HEK293 (cell line): ENCODE measurements at regions not wholly inside any gene's neighbourhood (a gene's known extent, or its start where the extent isn't known, plus 50 kb on each side); places are given as distances from the start of the nearest gene placed in this dataset.

Experiments used
- CTCF ChIA-PET: fragments of 350-600 bp; formaldehyde crosslinking; extraction: SDS; loops from one replicate; lab custom pipeline; 2021; ENCODE audit warnings: antibody characterized with exemption; lab: Yijun Ruan, JAX
- POLR2A ChIA-PET: fragments of 300-600 bp; formaldehyde crosslinking; extraction: SDS; loops from one replicate; lab custom pipeline; 2020; ENCODE audit warnings: antibody characterized with exemption, inconsistent platforms; lab: Yijun Ruan, JAX
- H3K27ac ChIP-seq: fragments of 200-500 bp; sonication (Bioruptor generic); 2 replicates; pipeline ENCODE4 v1.5.1; 2014; ENCODE audit warnings: low read depth, low read length, control low read depth, inconsistent platforms; ENCODE audit errors: extremely low read depth
- H3K36me3 ChIP-seq, 2 experiments: fragments of 200-500 bp in 1 of 2; sonication (Bioruptor generic) in 1 of 2; 1 replicate in 1 of 2; 2 replicates in 1 of 2; pipeline ENCODE4 v1.5.1; 2014 to 2017; ENCODE audit warnings: inconsistent platforms in 2 of 2, low read length in 2 of 2; ENCODE audit not compliant: control insufficient read depth in 2 of 2, insufficient read depth in 1 of 2
- H3K4me1 ChIP-seq: fragments of 200-500 bp; sonication (Bioruptor generic); 2 replicates; pipeline ENCODE4 v1.5.1; 2014; ENCODE audit warnings: mild to moderate bottlenecking, low read length, inconsistent platforms; ENCODE audit not compliant: control insufficient read depth, insufficient read depth
- H3K4me3 ChIP-seq: 2 replicates; pipeline ENCODE4 v1.5.1; 2011; ENCODE audit warnings: low read depth, mild to moderate bottlenecking, control low read depth, low read length, moderate library complexity
- H3K9me3 ChIP-seq: fragments of 200-500 bp; sonication (Bioruptor generic); 2 replicates; pipeline ENCODE4 v1.5.1; 2014; ENCODE audit warnings: low read depth, low read length, inconsistent platforms; ENCODE audit not compliant: control insufficient read depth, insufficient read depth
- EGR2 ChIP-seq: fragments of 450-650 bp; formaldehyde crosslinking; IDR thresholded peaks from 2 replicates; pipeline ENCODE4 v1.5.1; 2016; ENCODE audit warnings: low read depth, missing biosample characterization, missing genetic modification characterization
- GLIS1 ChIP-seq: fragments of 450-650 bp; formaldehyde crosslinking; IDR thresholded peaks from 2 replicates; pipeline ENCODE4 v1.5.1; 2016; ENCODE audit warnings: missing biosample characterization, missing genetic modification characterization
- MZF1 ChIP-seq: fragments of 450-650 bp; formaldehyde crosslinking; IDR thresholded peaks from 2 replicates; pipeline ENCODE4 v1.5.1; 2017; ENCODE audit warnings: missing biosample characterization, missing genetic modification characterization, borderline replicate concordance
- ZNF223 ChIP-seq: fragments of 450-650 bp; formaldehyde crosslinking; IDR thresholded peaks from 2 replicates; pipeline ENCODE4 v1.5.1; 2016; ENCODE audit warnings: missing biosample characterization, missing genetic modification characterization
- ZNF24 ChIP-seq: fragments of 450-650 bp; formaldehyde crosslinking; IDR thresholded peaks from 2 replicates; pipeline ENCODE4 v1.5.1; 2016; ENCODE audit warnings: missing biosample characterization, missing genetic modification characterization
- ZNF274 ChIP-seq, 2 experiments: fragments of 200-500 bp in 1 of 2; fragments of 450-650 bp in 1 of 2; sonication (Bioruptor generic) in 1 of 2; formaldehyde crosslinking in 1 of 2; IDR thresholded peaks; 2 replicates each; pipeline versions ENCODE4 v1.5.1 to v1.6.1; 2014 to 2016; ENCODE audit warnings: borderline replicate concordance in 1 of 2, inconsistent platforms in 1 of 2, low read length in 1 of 2, missing biosample characterization in 1 of 2, missing genetic modification characterization in 1 of 2
- ZNF416 ChIP-seq: fragments of 450-650 bp; formaldehyde crosslinking; IDR thresholded peaks from 2 replicates; pipeline ENCODE4 v1.5.1; 2016; ENCODE audit warnings: missing biosample characterization, missing genetic modification characterization
- ZNF423 ChIP-seq: fragments of 450-650 bp; formaldehyde crosslinking; IDR thresholded peaks from 2 replicates; pipeline ENCODE4 v1.5.1; 2016; ENCODE audit warnings: missing biosample characterization, missing genetic modification characterization
- ZNF514 ChIP-seq: fragments of 450-650 bp; formaldehyde crosslinking; IDR thresholded peaks from 2 replicates; pipeline ENCODE4 v1.5.1; 2016; ENCODE audit warnings: missing biosample characterization, missing genetic modification characterization
- ZNF560 ChIP-seq: fragments of 450-650 bp; formaldehyde crosslinking; IDR thresholded peaks from 2 replicates; pipeline ENCODE4 v1.5.1; 2017; ENCODE audit warnings: missing biosample characterization, missing genetic modification characterization, borderline replicate concordance
- ZNF677 ChIP-seq: fragments of 450-650 bp; IDR thresholded peaks from 2 replicates; pipeline ENCODE4 v1.5.0; 2018; ENCODE audit warnings: missing biosample characterization, mild to moderate bottlenecking, missing genetic modification characterization, moderate library complexity
- ZNF785 ChIP-seq: fragments of 450-650 bp; formaldehyde crosslinking; IDR thresholded peaks from 2 replicates; pipeline ENCODE4 v1.5.1; 2016; ENCODE audit warnings: missing biosample characterization, missing genetic modification characterization
- TF ChIP-seq, protein P1 (sequence below): fragments of 450-650 bp; formaldehyde crosslinking; IDR thresholded peaks from 2 replicates; pipeline ENCODE4 v1.5.1; 2017; ENCODE audit warnings: missing biosample characterization, missing genetic modification characterization
- TF ChIP-seq, protein P2 (sequence below): fragments of 450-650 bp; formaldehyde crosslinking; IDR thresholded peaks from 2 replicates; pipeline ENCODE4 v1.5.1; 2016; ENCODE audit warnings: missing biosample characterization, missing genetic modification characterization
- TF ChIP-seq, protein P3 (sequence below): fragments of 450-650 bp; formaldehyde crosslinking; IDR thresholded peaks from 2 replicates; pipeline ENCODE4 v1.5.1; 2016; ENCODE audit warnings: missing biosample characterization, missing genetic modification characterization, borderline replicate concordance
- TF ChIP-seq, protein P4 (sequence below): fragments of 450-650 bp; formaldehyde crosslinking; IDR thresholded peaks from 2 replicates; pipeline ENCODE4 v1.5.1; 2016; ENCODE audit warnings: missing biosample characterization, missing genetic modification characterization
- TF ChIP-seq, protein P5 (sequence below): IDR thresholded peaks from 2 replicates; pipeline ENCODE4 v1.6.1; 2011; ENCODE audit warnings: mild to moderate bottlenecking, low read depth, low read length, borderline replicate concordance
- TF ChIP-seq, protein P6 (sequence below): fragments of 450-650 bp; formaldehyde crosslinking; IDR thresholded peaks from 2 replicates; pipeline ENCODE4 v1.5.1; 2016; ENCODE audit warnings: missing biosample characterization, missing genetic modification characterization
- TF ChIP-seq, protein P7 (sequence below): fragments of 450-650 bp; formaldehyde crosslinking; IDR thresholded peaks from 2 replicates; pipeline ENCODE4 v1.5.1; 2016; ENCODE audit warnings: missing biosample characterization, missing genetic modification characterization

DNA sequence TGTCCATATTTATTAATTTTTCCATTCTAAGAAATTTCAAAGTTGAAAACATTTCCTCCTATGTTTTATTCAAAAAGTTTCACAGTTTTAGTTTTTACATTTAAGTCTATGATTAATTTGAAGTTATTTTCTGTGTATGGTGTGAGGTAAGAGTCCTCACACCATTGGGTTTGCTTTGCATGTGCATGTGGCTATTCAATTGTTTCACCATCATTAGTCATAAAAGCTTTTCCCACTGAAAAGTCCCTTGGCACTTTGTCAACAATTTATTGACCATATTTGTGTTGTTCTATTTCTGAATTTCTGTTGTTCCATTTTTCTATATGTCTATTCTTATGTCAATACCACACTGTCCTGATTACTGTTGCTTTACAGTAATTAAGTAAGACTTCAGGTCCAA is 186.5 kb downstream of the KIF18A start:
- Histone ChIP-seq H3K9me3 (no peaks in the 10 kb centered on the region), H3K4me1 (no peaks in the 10 kb centered on the region), H3K27ac (no peak overlapping the region), H3K4me3 (no peak overlapping the region), H3K36me3 (no peaks in the 10 kb centered on the region)
- ChIA-PET POLR2A (no interaction called here), CTCF (no interaction called here)
- TF ChIP-seq, protein P1, sequence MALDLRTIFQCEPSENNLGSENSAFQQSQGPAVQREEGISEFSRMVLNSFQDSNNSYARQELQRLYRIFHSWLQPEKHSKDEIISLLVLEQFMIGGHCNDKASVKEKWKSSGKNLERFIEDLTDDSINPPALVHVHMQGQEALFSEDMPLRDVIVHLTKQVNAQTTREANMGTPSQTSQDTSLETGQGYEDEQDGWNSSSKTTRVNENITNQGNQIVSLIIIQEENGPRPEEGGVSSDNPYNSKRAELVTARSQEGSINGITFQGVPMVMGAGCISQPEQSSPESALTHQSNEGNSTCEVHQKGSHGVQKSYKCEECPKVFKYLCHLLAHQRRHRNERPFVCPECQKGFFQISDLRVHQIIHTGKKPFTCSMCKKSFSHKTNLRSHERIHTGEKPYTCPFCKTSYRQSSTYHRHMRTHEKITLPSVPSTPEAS (tag by site-specific recombination) = no peak
- TF ChIP-seq, protein P2, sequence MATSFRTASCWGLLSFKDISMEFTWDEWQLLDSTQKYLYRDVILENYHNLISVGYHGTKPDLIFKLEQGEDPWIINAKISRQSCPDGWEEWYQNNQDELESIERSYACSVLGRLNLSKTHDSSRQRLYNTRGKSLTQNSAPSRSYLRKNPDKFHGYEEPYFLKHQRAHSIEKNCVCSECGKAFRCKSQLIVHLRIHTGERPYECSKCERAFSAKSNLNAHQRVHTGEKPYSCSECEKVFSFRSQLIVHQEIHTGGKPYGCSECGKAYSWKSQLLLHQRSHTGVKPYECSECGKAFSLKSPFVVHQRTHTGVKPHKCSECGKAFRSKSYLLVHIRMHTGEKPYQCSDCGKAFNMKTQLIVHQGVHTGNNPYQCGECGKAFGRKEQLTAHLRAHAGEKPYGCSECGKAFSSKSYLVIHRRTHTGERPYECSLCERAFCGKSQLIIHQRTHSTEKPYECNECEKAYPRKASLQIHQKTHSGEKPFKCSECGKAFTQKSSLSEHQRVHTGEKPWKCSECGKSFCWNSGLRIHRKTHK = no peak
- no peak for TF ChIP-seq ZNF423

DNA sequence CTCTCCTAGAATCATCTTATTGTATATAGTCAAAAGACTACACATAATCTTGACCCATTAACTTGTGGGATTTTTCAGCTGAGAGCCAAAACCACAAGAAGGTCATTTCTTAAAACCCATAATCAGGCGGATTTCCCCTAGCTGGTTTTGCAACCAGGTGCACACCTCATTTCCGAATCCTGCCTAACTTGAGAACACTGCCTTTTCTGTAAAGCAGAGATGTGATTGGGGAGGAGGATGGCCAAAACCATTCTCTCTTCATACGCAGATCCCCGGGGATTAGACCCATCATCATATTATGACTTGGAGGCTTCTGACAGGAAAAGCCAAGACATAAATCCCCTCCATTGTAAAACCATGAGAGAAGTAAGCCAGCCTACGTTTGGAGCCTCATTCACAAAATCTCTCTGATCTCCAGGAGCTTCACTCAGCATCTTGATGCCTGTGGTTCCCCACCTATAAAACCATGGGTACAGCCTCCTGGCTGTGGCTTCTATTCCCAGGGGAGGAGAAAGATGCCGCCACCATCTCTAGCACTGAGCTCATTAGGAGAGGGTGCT is 191.3 kb downstream of the KIF18A start:
- POLR2A ChIA-PET = no interaction called here
- TF ChIP-seq ZNF223 (tag by site-specific recombination) = no peak
- TF ChIP-seq, protein P3, sequence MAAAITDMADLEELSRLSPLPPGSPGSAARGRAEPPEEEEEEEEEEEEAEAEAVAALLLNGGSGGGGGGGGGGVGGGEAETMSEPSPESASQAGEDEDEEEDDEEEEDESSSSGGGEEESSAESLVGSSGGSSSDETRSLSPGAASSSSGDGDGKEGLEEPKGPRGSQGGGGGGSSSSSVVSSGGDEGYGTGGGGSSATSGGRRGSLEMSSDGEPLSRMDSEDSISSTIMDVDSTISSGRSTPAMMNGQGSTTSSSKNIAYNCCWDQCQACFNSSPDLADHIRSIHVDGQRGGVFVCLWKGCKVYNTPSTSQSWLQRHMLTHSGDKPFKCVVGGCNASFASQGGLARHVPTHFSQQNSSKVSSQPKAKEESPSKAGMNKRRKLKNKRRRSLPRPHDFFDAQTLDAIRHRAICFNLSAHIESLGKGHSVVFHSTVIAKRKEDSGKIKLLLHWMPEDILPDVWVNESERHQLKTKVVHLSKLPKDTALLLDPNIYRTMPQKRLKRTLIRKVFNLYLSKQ (tag by site-specific recombination) = no peak
- TF ChIP-seq, protein P4, sequence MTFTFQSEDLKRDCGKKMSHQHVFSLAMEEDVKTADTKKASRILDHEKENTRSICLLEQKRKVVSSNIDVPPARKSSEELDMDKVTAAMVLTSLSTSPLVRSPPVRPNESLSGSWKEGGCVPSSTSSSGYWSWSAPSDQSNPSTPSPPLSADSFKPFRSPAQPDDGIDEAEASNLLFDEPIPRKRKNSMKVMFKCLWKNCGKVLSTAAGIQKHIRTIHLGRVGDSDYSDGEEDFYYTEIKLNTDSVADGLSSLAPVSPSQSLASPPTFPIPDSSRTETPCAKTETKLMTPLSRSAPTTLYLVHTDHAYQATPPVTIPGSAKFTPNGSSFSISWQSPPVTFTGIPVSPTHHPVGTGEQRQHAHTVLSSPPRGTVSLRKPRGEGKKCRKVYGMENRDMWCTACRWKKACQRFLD (tag by site-specific recombination) = no peak
- TF ChIP-seq ZNF274 (IDR thresholded peaks at IDR 0.05; ENCODE audit: low read length) = no peak
- no peak for TF ChIP-seq ZNF274 (tag by site-specific recombination; IDR thresholded peaks at IDR 0.05; ENCODE audit: borderline replicate concordance)
- TF ChIP-seq ZNF514 (tag by site-specific recombination) = no peak
- TF ChIP-seq ZNF24 (tag by site-specific recombination) = no peak
- no peak for TF ChIP-seq MZF1
- TF ChIP-seq EGR2 = no peak
- no peak for TF ChIP-seq ZNF560 (tag by site-specific recombination)
- TF ChIP-seq, protein P5, sequence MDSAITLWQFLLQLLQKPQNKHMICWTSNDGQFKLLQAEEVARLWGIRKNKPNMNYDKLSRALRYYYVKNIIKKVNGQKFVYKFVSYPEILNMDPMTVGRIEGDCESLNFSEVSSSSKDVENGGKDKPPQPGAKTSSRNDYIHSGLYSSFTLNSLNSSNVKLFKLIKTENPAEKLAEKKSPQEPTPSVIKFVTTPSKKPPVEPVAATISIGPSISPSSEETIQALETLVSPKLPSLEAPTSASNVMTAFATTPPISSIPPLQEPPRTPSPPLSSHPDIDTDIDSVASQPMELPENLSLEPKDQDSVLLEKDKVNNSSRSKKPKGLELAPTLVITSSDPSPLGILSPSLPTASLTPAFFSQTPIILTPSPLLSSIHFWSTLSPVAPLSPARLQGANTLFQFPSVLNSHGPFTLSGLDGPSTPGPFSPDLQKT = no peak
- TF ChIP-seq, all 188 proteins: peak for 0
- Histone ChIP-seq H3K4me3 (no peak overlapping the region), H3K4me1 (no peaks in the 10 kb centered on the region), H3K36me3 (no peaks in the 10 kb centered on the region), H3K27ac (no peak overlapping the region), H3K9me3 (no peaks in the 10 kb centered on the region)
- CTCF ChIA-PET = no interaction called here

DNA sequence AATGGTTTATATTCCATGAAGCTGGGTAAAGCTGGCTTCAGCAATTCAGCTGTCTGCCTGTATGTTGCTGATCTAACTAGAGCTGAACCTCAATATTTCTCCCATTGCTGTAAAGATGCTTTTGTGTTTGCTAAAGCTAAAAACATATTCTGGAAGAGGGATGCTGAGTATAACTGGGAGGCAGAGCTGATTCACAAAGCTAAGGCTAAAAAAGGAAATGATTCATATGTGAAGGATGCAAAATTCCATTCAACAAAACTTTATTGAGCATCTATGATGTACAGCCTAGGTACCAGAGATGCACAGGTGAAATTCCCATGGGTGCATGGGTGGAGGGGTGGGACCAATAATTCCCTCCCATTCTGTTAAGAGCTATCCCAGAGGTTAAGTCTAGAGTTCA is 193.9 kb downstream of the KIF18A start:
- Histone ChIP-seq H3K36me3 (no peaks in the 10 kb centered on the region), H3K27ac (no peak overlapping the region), H3K4me1 (no peaks in the 10 kb centered on the region), H3K9me3 (no peaks in the 10 kb centered on the region), H3K4me3 (no peak overlapping the region)
- TF ChIP-seq, protein P6, sequence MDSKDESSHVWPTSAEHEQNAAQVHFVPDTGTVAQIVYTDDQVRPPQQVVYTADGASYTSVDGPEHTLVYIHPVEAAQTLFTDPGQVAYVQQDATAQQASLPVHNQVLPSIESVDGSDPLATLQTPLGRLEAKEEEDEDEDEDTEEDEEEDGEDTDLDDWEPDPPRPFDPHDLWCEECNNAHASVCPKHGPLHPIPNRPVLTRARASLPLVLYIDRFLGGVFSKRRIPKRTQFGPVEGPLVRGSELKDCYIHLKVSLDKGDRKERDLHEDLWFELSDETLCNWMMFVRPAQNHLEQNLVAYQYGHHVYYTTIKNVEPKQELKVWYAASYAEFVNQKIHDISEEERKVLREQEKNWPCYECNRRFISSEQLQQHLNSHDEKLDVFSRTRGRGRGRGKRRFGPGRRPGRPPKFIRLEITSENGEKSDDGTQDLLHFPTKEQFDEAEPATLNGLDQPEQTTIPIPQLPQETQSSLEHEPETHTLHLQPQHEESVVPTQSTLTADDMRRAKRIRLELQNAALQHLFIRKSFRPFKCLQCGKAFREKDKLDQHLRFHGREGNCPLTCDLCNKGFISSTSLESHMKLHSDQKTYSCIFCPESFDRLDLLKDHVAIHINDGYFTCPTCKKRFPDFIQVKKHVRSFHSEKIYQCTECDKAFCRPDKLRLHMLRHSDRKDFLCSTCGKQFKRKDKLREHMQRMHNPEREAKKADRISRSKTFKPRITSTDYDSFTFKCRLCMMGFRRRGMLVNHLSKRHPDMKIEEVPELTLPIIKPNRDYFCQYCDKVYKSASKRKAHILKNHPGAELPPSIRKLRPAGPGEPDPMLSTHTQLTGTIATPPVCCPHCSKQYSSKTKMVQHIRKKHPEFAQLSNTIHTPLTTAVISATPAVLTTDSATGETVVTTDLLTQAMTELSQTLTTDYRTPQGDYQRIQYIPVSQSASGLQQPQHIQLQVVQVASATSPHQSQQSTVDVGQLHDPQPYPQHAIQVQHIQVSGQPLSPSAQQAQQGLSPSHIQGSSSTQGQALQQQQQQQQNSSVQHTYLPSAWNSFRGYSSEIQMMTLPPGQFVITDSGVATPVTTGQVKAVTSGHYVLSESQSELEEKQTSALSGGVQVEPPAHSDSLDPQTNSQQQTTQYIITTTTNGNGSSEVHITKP (tag by site-specific recombination) = no peak
- TF ChIP-seq, protein P7, sequence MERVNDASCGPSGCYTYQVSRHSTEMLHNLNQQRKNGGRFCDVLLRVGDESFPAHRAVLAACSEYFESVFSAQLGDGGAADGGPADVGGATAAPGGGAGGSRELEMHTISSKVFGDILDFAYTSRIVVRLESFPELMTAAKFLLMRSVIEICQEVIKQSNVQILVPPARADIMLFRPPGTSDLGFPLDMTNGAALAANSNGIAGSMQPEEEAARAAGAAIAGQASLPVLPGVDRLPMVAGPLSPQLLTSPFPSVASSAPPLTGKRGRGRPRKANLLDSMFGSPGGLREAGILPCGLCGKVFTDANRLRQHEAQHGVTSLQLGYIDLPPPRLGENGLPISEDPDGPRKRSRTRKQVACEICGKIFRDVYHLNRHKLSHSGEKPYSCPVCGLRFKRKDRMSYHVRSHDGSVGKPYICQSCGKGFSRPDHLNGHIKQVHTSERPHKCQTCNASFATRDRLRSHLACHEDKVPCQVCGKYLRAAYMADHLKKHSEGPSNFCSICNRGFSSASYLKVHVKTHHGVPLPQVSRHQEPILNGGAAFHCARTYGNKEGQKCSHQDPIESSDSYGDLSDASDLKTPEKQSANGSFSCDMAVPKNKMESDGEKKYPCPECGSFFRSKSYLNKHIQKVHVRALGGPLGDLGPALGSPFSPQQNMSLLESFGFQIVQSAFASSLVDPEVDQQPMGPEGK (tag by site-specific recombination) = no peak
- TF ChIP-seq ZNF785 (tag by site-specific recombination) = no peak
- TF ChIP-seq ZNF677 (tag by site-specific recombination) = no peak
- no peak for TF ChIP-seq ZNF416
- TF ChIP-seq GLIS1 (tag by site-specific recombination) = no peak
- POLR2A ChIA-PET = no interaction called here
- CTCF ChIA-PET = interaction anchor here (1.0 kb wide), 1 partner anchor 198 kb away, joined by 3 read pairs; no protein-coding TSS in a partner anchor
